Ureter (tissue), 1 donor: ENCODE measurements at regions not wholly inside any gene's neighbourhood (a gene's known extent, or its start where the extent isn't known, plus 50 kb on each side); places are given as distances from the start of the nearest gene placed in this dataset.
"Not testable (repeated sequence)": the region's sequence is repeated elsewhere in the genome, so short reads cannot be mapped to it uniquely, and the experiment has no call there.

Experiments used
- DNase-seq: peaks from one replicate; pipeline ENCODE4 v3.0.0-alpha.2; 2020; ENCODE audit warnings: low spot score
- donor health status: DM: yes; HTN: yes; CAD: no.

GRCh38 chr5:109630093-109630492 lies 59.6 kb upstream of the MAN2A1 start:
- no peak for DNase-seq

DNA sequence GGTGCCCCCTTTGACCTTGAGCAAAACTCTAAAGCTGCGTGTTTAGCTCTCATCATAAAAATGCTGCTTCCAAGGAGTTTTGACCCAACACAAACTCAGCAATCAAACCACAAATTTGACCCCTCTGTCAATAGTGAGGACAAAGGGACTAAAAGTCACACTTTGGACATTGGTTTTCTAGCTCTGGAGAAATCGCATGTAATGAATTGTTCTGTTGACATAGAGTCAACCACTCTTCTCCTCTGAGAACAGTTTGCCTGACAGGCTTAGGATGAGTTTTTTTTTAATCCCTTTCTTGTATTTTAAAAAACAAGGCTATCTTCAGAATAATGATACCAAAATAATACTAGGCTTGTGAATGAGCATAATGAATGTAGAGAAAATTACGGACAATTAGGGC lies 61.1 kb upstream of the MAN2A1 start:
- no peak for DNase-seq

DNA sequence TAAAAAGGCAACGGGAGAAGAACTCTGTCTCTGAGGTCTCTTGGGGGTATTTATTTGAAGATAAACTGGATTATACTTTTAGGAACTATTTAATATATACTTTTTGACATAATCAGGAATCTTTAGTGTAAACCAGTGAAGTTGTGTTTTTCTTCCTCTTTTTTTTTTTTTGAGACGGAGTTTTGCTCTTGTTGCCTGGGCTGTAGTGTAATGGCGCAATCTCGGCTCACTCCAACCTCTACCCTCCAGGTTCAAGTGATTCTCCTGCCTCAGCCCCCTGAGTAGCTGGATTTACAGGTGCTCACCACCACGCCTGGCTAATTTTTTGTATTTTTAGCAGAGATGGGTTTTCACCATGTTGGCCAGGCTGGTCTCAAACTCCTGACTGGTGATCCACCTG lies 68.5 kb upstream of the MAN2A1 start:
- not testable (repeated sequence) for DNase-seq

GRCh38 chr5:109620651-109621050 lies 69.1 kb upstream of the MAN2A1 start:
- DNase-seq, result no peak

GRCh38 chr5:109619606-109620005 lies 70.1 kb upstream of the MAN2A1 start:
- DNase-seq, result no peak

DNA sequence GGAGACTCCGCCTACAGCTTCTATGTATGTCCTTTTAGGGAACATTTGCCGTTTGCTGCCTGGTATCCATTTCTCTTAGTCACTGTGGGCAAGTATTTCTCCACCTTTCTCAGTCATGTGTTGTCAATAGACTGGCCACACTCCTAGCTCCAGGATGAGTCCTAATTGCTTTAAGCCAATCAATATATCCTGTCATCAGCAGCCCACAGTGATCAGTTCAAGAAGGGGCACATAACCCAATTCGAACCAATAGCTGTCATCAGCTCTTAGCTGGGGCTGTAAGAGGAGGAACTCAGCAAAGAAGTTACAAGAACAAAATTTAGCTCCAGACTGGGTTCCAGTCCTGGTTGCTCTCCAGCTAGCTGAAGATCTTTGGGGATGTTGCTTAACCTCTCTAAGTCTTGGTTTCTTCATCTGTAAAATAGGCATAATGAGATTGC lies 70.7 kb upstream of the MAN2A1 start:
- no peak for DNase-seq

GRCh38 chr5:109614981-109615380 lies 74.7 kb upstream of the MAN2A1 start:
- no peak for DNase-seq

DNA sequence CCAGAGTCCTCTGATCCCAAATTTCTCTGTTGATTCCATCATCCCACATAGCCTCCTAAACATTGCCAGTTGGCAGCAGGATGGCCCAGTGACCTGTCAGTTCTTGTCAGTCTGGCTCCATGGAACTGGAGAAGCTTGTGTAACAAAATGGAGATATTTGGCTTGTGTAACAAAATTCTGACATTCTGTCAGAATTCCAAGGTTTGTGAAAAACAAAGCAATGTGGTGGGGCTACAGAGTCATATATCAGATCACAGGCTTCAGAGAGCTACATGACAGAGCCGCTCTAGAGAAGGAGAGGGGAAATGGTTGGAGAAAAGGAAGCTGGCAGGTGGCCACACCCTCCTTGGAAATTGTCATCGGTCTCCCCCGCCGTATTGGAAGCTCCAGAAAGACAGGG lies 75.4 kb upstream of the MAN2A1 start:
- DNase-seq, result no peak

- DNase-seq, result no peak
Measured at GRCh38 chr5:109612278-109612905, 77.3 kb upstream of the MAN2A1 start.

DNA sequence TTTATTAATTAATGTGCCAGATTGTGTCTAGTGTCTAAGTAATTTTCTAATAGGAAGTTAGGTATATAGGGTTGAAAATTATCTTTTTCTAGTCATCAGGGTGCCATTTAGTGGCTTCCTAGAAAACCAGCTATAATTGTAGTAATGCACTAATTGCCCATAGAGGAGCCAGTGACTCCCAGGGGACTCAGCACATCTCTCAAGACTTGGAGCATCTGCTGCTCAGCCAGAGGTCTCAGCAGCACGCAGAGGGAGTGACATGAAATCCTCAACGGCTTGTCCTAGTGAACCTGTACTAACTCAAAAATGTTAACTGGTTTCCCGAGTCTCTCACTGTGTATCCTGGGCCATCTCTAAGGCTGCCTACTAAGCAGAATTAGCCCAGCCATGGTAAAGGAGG lies 78.2 kb upstream of the MAN2A1 start:
- no peak for DNase-seq

- DNase-seq, result no peak
Measured at GRCh38 chr5:109611061-109611460, 78.7 kb upstream of the MAN2A1 start.

GRCh38 chr5:109610581-109610980 lies 79.1 kb upstream of the MAN2A1 start:
- DNase-seq, result no peak

- DNase-seq, result no peak
Measured at GRCh38 chr5:109605207-109605730, 84.5 kb upstream of the MAN2A1 start.

GRCh38 chr5:109604758-109605157 lies 85.0 kb upstream of the MAN2A1 start:
- DNase-seq, result no peak

GRCh38 chr5:109601736-109602135 lies 88.0 kb upstream of the MAN2A1 start:
- no peak for DNase-seq

GRCh38 chr5:109597893-109598292 lies 91.8 kb upstream of the MAN2A1 start:
- DNase-seq, result no peak

DNA sequence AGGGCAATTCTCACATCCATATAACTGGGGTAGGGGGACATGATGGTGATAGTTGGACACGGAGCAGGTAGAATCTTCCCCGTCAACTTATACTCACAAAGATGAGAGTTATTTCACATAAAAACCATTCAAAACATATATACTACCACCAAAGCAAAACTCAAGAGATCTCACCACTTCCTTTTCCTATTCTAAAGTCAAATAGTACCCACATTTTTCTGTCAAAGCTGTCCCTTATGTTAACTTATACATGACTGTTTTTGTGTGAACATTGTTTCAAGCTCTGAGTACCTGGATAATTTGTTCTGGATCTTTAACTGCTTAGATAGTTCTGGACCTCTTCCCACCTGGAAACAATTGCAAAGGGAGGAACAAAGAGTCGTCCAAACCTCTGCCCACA lies 95.5 kb upstream of the MAN2A1 start:
- DNase-seq, result no peak

DNA sequence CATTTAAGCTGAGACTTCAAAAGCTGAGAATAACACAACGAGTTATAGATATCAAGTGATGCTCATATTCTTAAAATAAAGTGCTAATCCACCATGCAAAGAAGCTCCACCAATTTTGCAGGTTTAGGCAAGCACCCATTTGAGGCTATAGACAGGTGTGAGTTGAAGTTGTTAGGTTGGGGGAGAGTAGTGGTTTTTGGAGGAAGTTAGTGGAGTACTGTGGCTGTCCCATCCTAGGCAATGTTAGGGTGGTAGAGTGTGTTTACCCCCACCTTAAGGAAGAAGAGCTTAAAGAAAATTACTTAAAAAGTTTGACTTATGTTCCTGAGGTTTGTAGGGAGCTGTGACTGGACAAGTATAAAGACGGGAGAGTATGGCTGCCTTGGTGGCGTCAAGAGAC lies 98.9 kb upstream of the MAN2A1 start:
- DNase-seq, result no peak

DNA sequence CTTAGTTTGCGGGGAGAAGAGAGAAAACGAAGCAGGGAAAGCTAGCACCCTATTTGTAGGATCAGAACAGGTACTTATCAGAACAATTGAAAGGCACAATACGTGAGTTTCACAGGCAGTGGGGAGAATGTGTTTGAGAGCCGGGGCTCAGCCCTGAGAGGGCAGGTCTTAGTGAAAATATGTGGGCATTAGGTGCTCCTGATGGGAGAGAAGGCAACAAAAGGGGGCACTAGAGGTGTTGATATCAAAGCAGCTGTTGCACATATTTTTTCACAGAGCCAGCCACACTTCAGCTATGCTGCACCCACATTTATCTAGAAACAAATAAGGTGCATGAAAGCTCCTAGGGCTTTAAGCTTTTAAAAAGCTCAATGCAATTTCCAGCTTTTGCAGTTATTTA lies 99.7 kb upstream of the MAN2A1 start:
- DNase-seq, result no peak

- DNase-seq, result no peak
Measured at GRCh38 chr5:109589239-109589638, 100.5 kb upstream of the MAN2A1 start.

- no peak for DNase-seq
Measured at GRCh38 chr5:109588281-109589035, 101.3 kb upstream of the MAN2A1 start.

DNA sequence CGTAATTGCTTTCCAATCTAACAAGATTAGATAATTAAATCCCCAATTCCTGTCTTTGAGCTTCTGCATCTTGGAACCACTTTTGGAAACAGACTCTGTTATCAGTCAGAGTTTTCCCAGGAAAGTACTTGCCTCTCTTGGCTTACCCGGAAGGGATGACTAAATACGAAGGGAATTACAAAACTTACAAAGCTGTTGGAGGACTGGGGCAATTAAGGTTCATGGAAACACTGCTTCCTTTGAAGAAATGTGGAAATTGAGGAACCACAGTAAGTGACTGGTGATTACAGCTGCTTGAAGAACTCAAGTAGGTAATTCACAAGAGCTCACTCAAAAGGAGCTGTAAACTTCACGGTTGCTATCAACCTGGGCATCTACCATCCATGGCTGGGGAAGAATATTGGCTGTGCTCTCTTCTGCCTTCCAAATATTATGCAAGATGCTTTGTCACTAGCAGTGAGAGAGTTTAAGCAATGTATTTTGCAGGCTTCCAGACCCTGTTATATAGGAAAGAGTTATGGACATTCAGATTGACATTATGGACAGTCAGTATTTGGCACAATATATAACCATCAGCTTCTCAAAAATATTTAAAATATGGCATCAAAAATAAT lies 104.6 kb upstream of the MAN2A1 start:
- DNase-seq, result no peak

DNA sequence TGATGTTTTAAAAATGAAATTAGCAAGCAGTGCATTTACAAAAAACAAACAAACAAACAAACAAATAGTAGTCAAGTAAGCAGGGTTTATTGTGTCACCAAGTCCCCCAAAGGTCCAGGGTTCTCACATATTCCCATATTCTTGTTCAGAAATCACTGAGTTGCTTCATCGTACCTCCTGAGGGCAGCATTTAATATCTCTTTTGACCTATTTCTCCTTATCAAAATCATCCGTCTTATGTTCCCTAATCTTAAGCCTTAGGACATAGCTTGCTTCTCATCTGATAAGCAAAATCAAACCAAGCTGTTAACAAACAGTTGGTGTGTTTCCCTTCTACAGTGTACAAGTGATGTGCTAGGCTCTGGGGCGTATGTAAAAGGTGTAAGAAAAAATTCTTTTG lies 109.5 kb upstream of the MAN2A1 start:
- no peak for DNase-seq
